HepG2 (cell line): ENCODE measurements at regions not wholly inside any gene's neighbourhood (a gene's known extent, or its start where the extent isn't known, plus 50 kb on each side); places are given as distances from the start of the nearest gene placed in this dataset.

Experiments
- ATAC-seq: fragments of 200-7000 bp; cut with Tn5 transposase; 3 replicates; pipeline ENCODE4 v1.9.1; 2020; ENCODE audit warnings: mild to moderate bottlenecking, moderate library complexity
- BruUV-seq: library from RNA; stranded (reverse); fragments of 400-500 nt; replicated peaks from 2 replicates; lab custom pipeline; 2021; lab: Mats Ljungman, UMichigan
- CTCF ChIA-PET: fragments of 300-600 bp; formaldehyde crosslinking; extraction: SDS; loops from one replicate; lab custom pipeline; 2021; ENCODE audit warnings: low total read pairs, inconsistent platforms, low intra/inter-chr PET ratio; lab: Yijun Ruan, JAX
- POLR2A ChIA-PET: fragments of 350-600 bp; sonication (Branson Sonifier 250); formaldehyde crosslinking; loops from one replicate; lab custom pipeline; 2020; ENCODE audit warnings: antibody characterized with exemption, inconsistent platforms; lab: Yijun Ruan, JAX
- DNase-seq: peaks from one replicate; pipeline ENCODE4 v3.0.0-alpha.2; 2015; ENCODE audit warnings: low spot score
- FAIRE-seq: peaks from 3 replicates; lab custom pipeline; 2011; peaks lifted over from hg19 to GRCh38; lab: Jason Lieb, UNC
- H2AFZ ChIP-seq: one replicate; pipeline ENCODE4 v1.6.1; 2011; ENCODE audit warnings: low read length, inconsistent platforms
- H3K27ac ChIP-seq: fragments of 300-600 bp; 3 replicates; pipeline ENCODE4 v1.8.0; 2011; ENCODE audit warnings: mixed run types, mild to moderate bottlenecking, mixed read lengths, low read length, inconsistent platforms; ENCODE audit not compliant: insufficient read depth; ENCODE audit errors: extremely low read length
- H3K27me3 ChIP-seq, 2 experiments: fragments of 200-600 bp in 1 of 2; 2 replicates in 1 of 2; 3 replicates in 1 of 2; pipeline versions ENCODE4 v1.6.0 to v1.8.0; 2011; ENCODE audit warnings: low read length in 2 of 2, mild to moderate bottlenecking in 2 of 2, moderate library complexity in 2 of 2, inconsistent platforms in 1 of 2; ENCODE audit not compliant: insufficient read depth in 2 of 2, control insufficient read depth in 1 of 2
- H3K36me3 ChIP-seq, 2 experiments: fragments of 200-600 bp in 1 of 2; replicated peaks in 1 of 2; 2 replicates in 1 of 2; 3 replicates in 1 of 2; pipeline versions ENCODE4 v1.5.1 to v1.8.0; 2011; ENCODE audit warnings: low read length in 2 of 2, inconsistent platforms in 1 of 2; ENCODE audit not compliant: insufficient read depth in 2 of 2, control insufficient read depth in 1 of 2
- H3K4me1 ChIP-seq: 2 replicates; pipeline ENCODE4 v1.5.1; 2012; ENCODE audit warnings: low read length, inconsistent platforms; ENCODE audit not compliant: insufficient read depth
- H3K4me2 ChIP-seq: 2 replicates; pipeline ENCODE4 v1.6.0; 2011; ENCODE audit warnings: low read depth, low read length, inconsistent platforms
- H3K4me3 ChIP-seq, 3 experiments: fragments of 200-600 bp in 1 of 3; sonication (generic), shearing (Covaris generic) in 1 of 3; replicated peaks in 1 of 3; 2 replicates each; pipeline ENCODE4 v1.5.1; 2011 to 2016; ENCODE audit warnings: low read length in 3 of 3, inconsistent platforms in 2 of 3, low read depth in 2 of 3, mild to moderate bottlenecking in 2 of 3, control low read depth in 1 of 3, mixed read lengths in 1 of 3; ENCODE audit not compliant: insufficient read depth in 1 of 3
- H3K79me2 ChIP-seq: one replicate; pipeline ENCODE4 v1.6.1; 2011; ENCODE audit warnings: low read length, inconsistent platforms; ENCODE audit not compliant: insufficient read depth
- H3K9ac ChIP-seq: 2 replicates; pipeline ENCODE4 v1.6.0; 2011; ENCODE audit warnings: mild to moderate bottlenecking, low read depth, low read length, inconsistent platforms; ENCODE audit not compliant: insufficient read depth
- H3K9me3 ChIP-seq: 2 replicates; pipeline ENCODE4 v1.5.1; 2012; ENCODE audit warnings: mild to moderate bottlenecking, low read length
- H4K20me1 ChIP-seq: 2 replicates; pipeline ENCODE4 v1.6.0; 2011; ENCODE audit warnings: inconsistent platforms, mild to moderate bottlenecking, low read length, moderate library complexity; ENCODE audit not compliant: insufficient read depth
- CEBPG ChIP-seq: IDR thresholded peaks from 2 replicates; pipeline ENCODE4 v1.6.1; 2016
- NFE2L2 ChIP-seq: fragments of 150-350 bp; IDR thresholded peaks from 2 replicates; pipeline ENCODE4 v1.6.1; 2014; ENCODE audit warnings: low read length
- NR2F1 ChIP-seq, 2 experiments: fragments of 450-650 bp in 1 of 2; formaldehyde crosslinking in 1 of 2; IDR thresholded peaks; 2 replicates each; pipeline versions ENCODE4 v1.5.0 to v1.6.1; 2016 to 2020; ENCODE audit warnings: mild to moderate bottlenecking in 1 of 2, missing compliant biosample characterization in 1 of 2, missing genetic modification reagents in 1 of 2, moderate library complexity in 1 of 2
- PCBP1 ChIP-seq: fragments of 200-400 bp; formaldehyde crosslinking; IDR thresholded peaks from 2 replicates; pipeline ENCODE4 v1.6.1; 2017; ENCODE audit warnings: mild to moderate bottlenecking, low read depth, low read length, borderline replicate concordance
- RELA ChIP-seq: sonication (generic); formaldehyde crosslinking; IDR thresholded peaks from 2 replicates; pipeline ENCODE4 v1.4.0; 2020; ENCODE audit warnings: missing genetic modification reagents
- ZNF3 ChIP-seq: IDR thresholded peaks from 2 replicates; pipeline ENCODE4 v1.7.0; 2017; ENCODE audit warnings: inconsistent platforms
- ZNF343 ChIP-seq: sonication (generic); formaldehyde crosslinking; IDR thresholded peaks from 2 replicates; pipeline ENCODE4 v1.4.0; 2020; ENCODE audit warnings: mild to moderate bottlenecking, missing genetic modification reagents
- ZSCAN30 ChIP-seq: sonication (generic); formaldehyde crosslinking; IDR thresholded peaks from 2 replicates; pipeline ENCODE4 v1.5.0; 2020; ENCODE audit warnings: mild to moderate bottlenecking, missing genetic modification reagents
- WGBS: methylation state at CpG from one replicate; pipeline ENCODE4 v1.1.6; 2017; ENCODE audit warnings: low lambda C conversion rate; 5-methylcytosine and 5-hydroxymethylcytosine counted together
- in situ Hi-C: cut with HindIII; loops from 2 replicates; pipeline ENCODE4 v1.10.0; 2017; ENCODE audit warnings: low pct_unique_long_range_greater_than_20kb; ENCODE audit not compliant: extremely low pct_ligation_motif_present
- intact Hi-C: fragments of 100-400 bp; cut with micrococcal nuclease; formaldehyde crosslinking; loops from one replicate; pipeline ENCODE4 v1.10.0; 2022; ENCODE audit not compliant: unreplicated experiment
- TF ChIP-seq, protein P1 (sequence below): sonication (generic); formaldehyde crosslinking; IDR thresholded peaks from 2 replicates; pipeline ENCODE4 v1.5.0; 2020; ENCODE audit warnings: missing genetic modification reagents
- TF ChIP-seq, protein P2 (sequence below): sonication (generic); formaldehyde crosslinking; conservative IDR thresholded peaks from 2 replicates; pipeline ENCODE4 v1.4.0; 2020; ENCODE audit warnings: missing genetic modification reagents
- TF ChIP-seq, protein P3 (sequence below), 2 experiments: sonication (generic) in 1 of 2; formaldehyde crosslinking in 1 of 2; IDR thresholded peaks; 2 replicates each; pipeline versions ENCODE4 v1.4.0 to v1.6.1; 2016 to 2020; ENCODE audit warnings: borderline replicate concordance in 1 of 2, low read depth in 1 of 2, mild to moderate bottlenecking in 1 of 2, missing genetic modification reagents in 1 of 2
- TF ChIP-seq, protein P4 (sequence below): sonication (generic); formaldehyde crosslinking; IDR thresholded peaks from 2 replicates; pipeline ENCODE4 v1.4.0; 2020; ENCODE audit warnings: low read depth, mild to moderate bottlenecking, missing genetic modification reagents

DNA sequence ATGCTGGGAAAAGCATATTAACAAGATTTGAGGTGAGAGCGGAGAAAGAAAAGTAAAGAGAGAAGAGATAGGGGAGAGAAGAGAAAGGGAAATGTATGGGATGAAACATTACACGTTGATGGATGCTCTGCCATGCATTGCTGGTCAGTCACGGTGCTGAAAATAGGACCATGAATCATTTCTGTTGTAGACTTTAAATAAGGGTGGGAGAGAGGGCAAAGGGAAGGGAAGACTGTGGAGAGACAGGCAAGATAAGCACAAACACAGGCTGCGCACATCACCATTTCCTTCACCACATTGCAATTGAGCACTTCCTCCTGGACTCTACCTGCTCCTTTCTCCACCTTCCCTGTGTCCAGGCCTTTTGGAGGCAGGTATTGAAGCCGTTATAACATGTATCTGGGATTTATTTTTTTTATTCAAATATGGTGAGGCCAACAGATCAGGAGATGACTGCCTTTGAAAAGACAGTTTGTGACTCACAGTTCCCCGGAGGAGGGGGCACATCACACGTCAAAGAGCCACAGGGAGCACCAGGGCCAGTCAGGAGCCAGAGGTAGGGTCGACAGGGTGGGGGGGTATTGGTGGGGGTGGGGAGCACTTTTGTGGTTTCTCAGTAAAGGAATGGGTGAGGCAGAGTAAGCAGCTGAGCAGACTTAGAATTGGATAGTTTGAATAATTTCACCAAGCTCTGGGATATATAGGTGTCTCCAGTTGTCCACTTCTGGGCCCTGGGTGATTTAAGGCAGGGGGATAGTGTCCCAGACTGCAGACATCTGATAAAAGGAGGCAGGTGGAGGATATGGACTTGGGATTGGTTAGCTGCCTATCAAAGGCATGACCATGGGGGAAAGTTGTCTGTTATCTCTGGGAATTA, 372.8 kb upstream of the ST6GAL2 start:
- no peak for FAIRE-seq
- no peak overlapping the region for H3K4me2 ChIP-seq
- H3K9ac ChIP-seq = no peak overlapping the region
- H3K4me1 ChIP-seq = no peaks in the 10 kb centered on the region
- H3K79me2 ChIP-seq = no peaks in the 10 kb centered on the region
- no peak for ATAC-seq
- BruUV-seq = no TSS peak
- intact Hi-C loops = no loop called here
- 23% methylated on average over 8 of the region's 8 CpGs for WGBS
- no peaks in the 10 kb centered on the region for H4K20me1 ChIP-seq
- H3K36me3 ChIP-seq = no peaks in the 10 kb centered on the region
- in situ Hi-C loops = no loop called here
- ChIA-PET POLR2A (no interaction called here), CTCF (no interaction called here)
- no peak overlapping the region for H2AFZ ChIP-seq
- no peak for DNase-seq
- H3K27ac ChIP-seq = no peak overlapping the region
- H3K4me3 ChIP-seq = no peak overlapping the region
- H3K9me3 ChIP-seq = no peaks in the 10 kb centered on the region
- TF ChIP-seq ZSCAN30 (CRISPR knock-in tag) (no peak), ZNF3 (no peak), PCBP1 (no peak), CEBPG (CRISPR knock-in tag) (no peak), NFE2L2 (no peak), NR2F1 (CRISPR knock-in tag; IDR thresholded peaks at IDR 0.05) (no peak), RELA (no peak), ZNF343 (CRISPR knock-in tag) (no peak)
- TF ChIP-seq, protein P1, sequence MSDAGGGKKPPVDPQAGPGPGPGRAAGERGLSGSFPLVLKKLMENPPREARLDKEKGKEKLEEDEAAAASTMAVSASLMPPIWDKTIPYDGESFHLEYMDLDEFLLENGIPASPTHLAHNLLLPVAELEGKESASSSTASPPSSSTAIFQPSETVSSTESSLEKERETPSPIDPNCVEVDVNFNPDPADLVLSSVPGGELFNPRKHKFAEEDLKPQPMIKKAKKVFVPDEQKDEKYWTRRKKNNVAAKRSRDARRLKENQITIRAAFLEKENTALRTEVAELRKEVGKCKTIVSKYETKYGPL (CRISPR knock-in tag) = no peak
- TF ChIP-seq, protein P2, sequence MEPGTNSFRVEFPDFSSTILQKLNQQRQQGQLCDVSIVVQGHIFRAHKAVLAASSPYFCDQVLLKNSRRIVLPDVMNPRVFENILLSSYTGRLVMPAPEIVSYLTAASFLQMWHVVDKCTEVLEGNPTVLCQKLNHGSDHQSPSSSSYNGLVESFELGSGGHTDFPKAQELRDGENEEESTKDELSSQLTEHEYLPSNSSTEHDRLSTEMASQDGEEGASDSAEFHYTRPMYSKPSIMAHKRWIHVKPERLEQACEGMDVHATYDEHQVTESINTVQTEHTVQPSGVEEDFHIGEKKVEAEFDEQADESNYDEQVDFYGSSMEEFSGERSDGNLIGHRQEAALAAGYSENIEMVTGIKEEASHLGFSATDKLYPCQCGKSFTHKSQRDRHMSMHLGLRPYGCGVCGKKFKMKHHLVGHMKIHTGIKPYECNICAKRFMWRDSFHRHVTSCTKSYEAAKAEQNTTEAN (CRISPR knock-in tag) = no peak
- TF ChIP-seq, protein P3, sequence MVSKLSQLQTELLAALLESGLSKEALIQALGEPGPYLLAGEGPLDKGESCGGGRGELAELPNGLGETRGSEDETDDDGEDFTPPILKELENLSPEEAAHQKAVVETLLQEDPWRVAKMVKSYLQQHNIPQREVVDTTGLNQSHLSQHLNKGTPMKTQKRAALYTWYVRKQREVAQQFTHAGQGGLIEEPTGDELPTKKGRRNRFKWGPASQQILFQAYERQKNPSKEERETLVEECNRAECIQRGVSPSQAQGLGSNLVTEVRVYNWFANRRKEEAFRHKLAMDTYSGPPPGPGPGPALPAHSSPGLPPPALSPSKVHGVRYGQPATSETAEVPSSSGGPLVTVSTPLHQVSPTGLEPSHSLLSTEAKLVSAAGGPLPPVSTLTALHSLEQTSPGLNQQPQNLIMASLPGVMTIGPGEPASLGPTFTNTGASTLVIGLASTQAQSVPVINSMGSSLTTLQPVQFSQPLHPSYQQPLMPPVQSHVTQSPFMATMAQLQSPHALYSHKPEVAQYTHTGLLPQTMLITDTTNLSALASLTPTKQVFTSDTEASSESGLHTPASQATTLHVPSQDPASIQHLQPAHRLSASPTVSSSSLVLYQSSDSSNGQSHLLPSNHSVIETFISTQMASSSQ (IDR thresholded peaks at IDR 0.05; ENCODE audit: low read depth) = no peak
- TF ChIP-seq, protein P3 (CRISPR knock-in tag; IDR thresholded peaks at IDR 0.05; ENCODE audit: borderline replicate concordance) = no peak
- TF ChIP-seq, protein P4, sequence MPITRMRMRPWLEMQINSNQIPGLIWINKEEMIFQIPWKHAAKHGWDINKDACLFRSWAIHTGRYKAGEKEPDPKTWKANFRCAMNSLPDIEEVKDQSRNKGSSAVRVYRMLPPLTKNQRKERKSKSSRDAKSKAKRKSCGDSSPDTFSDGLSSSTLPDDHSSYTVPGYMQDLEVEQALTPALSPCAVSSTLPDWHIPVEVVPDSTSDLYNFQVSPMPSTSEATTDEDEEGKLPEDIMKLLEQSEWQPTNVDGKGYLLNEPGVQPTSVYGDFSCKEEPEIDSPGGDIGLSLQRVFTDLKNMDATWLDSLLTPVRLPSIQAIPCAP (CRISPR knock-in tag) = no peak
- H3K27me3 ChIP-seq = no peaks in the 10 kb centered on the region
